Lower lobe of right lung (tissue), 2 donors: ENCODE measurements at regions not wholly inside any gene's neighbourhood (a gene's known extent, or its start where the extent isn't known, plus 50 kb on each side); places are given as distances from the start of the nearest gene placed in this dataset.

Experiments used
- ATAC-seq, 2 donors: fragments of 200-7000 bp; cut with Tn5 transposase; one replicate each; pipeline ENCODE4 v1.9.1; 2020 to 2022; ENCODE audit warnings: mild to moderate bottlenecking in 2 of 2, moderate library complexity in 2 of 2
- DNase-seq: peaks from one replicate; pipeline ENCODE4 v3.0.0-alpha.2; 2020
- H3K27ac ChIP-seq: fragments of 200-600 bp; one replicate; pipeline ENCODE4 v1.8.0; 2022
- H3K27me3 ChIP-seq: fragments of 200-600 bp; one replicate; pipeline ENCODE4 v1.8.0; 2022; ENCODE audit warnings: low read depth
- H3K36me3 ChIP-seq: fragments of 200-600 bp; one replicate; pipeline ENCODE4 v1.8.0; 2022; ENCODE audit warnings: mild to moderate bottlenecking
- H3K4me1 ChIP-seq: fragments of 200-600 bp; one replicate; pipeline ENCODE4 v1.8.0; 2022
- H3K4me3 ChIP-seq: fragments of 200-600 bp; one replicate; pipeline ENCODE4 v1.8.0; 2022; ENCODE audit warnings: mild to moderate bottlenecking
- H3K9me3 ChIP-seq: fragments of 200-600 bp; one replicate; pipeline ENCODE4 v1.8.0; 2022
- intact Hi-C: fragments of 100-400 bp; cut with DNase I; formaldehyde crosslinking; loops from one replicate; pipeline ENCODE4 v1.11.0; 2022
- TF ChIP-seq, protein P1 (sequence below): fragments of 200-600 bp; IDR thresholded peaks from one replicate; pipeline ENCODE4 v1.8.0; 2022; ENCODE audit warnings: antibody characterized with exemption, mild to moderate bottlenecking
- donor health status: DM: no; HTN: yes; CAD: no; lungs with severe emphysema.

DNA sequence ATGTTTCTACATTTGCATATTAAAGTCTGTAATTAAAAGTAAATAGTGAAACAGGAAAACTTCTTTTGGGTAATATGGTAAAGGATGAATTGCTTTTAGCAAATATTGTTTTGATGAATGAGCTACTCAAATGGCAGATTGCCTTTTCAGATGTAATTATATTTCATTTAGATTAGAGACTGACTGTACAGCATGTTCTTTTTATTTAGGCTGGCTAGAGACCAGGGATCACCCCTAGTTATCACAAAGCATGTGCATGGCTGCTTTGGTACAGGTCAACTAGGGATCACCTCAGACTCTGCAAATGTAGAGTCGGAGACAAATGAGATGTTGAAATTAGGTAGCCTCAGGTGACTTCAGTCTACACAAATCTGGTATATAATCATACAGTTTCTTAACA lies 214.9 kb upstream of the SEMA6A start:
- ATAC-seq (no peak), DNase-seq (no peak)
- Histone ChIP-seq H3K4me1 (no peaks in the 10 kb centered on the region), H3K27ac (no peak overlapping the region), H3K9me3 (no peaks in the 10 kb centered on the region), H3K27me3 (no peaks in the 10 kb centered on the region), H3K36me3 (no peaks in the 10 kb centered on the region), H3K4me3 (no peak overlapping the region)
- TF ChIP-seq, protein P1, sequence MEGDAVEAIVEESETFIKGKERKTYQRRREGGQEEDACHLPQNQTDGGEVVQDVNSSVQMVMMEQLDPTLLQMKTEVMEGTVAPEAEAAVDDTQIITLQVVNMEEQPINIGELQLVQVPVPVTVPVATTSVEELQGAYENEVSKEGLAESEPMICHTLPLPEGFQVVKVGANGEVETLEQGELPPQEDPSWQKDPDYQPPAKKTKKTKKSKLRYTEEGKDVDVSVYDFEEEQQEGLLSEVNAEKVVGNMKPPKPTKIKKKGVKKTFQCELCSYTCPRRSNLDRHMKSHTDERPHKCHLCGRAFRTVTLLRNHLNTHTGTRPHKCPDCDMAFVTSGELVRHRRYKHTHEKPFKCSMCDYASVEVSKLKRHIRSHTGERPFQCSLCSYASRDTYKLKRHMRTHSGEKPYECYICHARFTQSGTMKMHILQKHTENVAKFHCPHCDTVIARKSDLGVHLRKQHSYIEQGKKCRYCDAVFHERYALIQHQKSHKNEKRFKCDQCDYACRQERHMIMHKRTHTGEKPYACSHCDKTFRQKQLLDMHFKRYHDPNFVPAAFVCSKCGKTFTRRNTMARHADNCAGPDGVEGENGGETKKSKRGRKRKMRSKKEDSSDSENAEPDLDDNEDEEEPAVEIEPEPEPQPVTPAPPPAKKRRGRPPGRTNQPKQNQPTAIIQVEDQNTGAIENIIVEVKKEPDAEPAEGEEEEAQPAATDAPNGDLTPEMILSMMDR: no peak
- intact Hi-C loops: no loop called here

DNA sequence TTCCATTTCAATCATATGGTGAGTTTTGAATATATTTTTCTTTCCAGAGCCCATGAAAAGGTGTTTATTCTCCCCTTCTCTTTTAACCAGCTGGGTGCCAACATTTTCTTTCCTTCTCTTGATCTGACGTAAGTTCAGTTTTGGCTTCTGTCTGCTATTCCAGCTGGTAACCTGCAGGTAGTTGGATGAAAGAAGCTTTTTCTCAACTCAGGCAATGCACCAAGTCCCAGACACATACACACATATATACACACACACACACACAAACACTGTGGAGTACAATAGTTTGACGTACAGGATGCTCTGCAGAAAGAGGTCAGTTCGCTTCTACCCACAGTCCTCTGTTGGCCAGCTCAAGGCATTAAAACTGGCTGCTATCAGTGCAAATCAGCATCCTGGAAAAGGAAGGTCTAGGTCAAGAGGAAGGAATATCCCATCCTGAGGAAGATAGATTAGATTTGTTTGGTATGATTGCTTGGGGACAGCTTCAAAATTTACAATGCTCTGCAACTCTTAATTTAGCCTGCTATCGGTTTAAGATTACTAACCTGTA lies 214.3 kb upstream of the SEMA6A start:
- H3K27ac ChIP-seq: no peak overlapping the region
- H3K36me3 ChIP-seq: no peaks in the 10 kb centered on the region
- H3K27me3 ChIP-seq: no peaks in the 10 kb centered on the region
- no peak for DNase-seq
- intact Hi-C loops: no loop called here
- no peak overlapping the region for H3K4me3 ChIP-seq
- no peaks in the 10 kb centered on the region for H3K9me3 ChIP-seq
- TF ChIP-seq, protein P1: no peak
- ATAC-seq: peak; percentile 53 to 66
- H3K4me1 ChIP-seq: no peaks in the 10 kb centered on the region

- Histone ChIP-seq H3K4me3 (no peak overlapping the region), H3K4me1 (no peaks in the 10 kb centered on the region), H3K27me3 (no peaks in the 10 kb centered on the region), H3K36me3 (no peaks in the 10 kb centered on the region), H3K27ac (no peak overlapping the region), H3K9me3 (no peaks in the 10 kb centered on the region)
- TF ChIP-seq, protein P1: no peak
- no peak for DNase-seq
- ATAC-seq: no peak
- intact Hi-C loops: no loop called here
Observed at GRCh38 chr5:116787570-116787969, 212.9 kb upstream of the SEMA6A start.

GRCh38 chr5:116785106-116785505 lies 210.5 kb upstream of the SEMA6A start:
- Histone ChIP-seq H3K9me3 (no peaks in the 10 kb centered on the region), H3K27ac (no peak overlapping the region), H3K4me1 (no peaks in the 10 kb centered on the region), H3K36me3 (no peaks in the 10 kb centered on the region), H3K27me3 (no peaks in the 10 kb centered on the region), H3K4me3 (no peak overlapping the region)
- no peak for DNase-seq
- no peak for ATAC-seq
- TF ChIP-seq, protein P1: no peak
- intact Hi-C loops: no loop called here

- Histone ChIP-seq H3K27ac (no peak overlapping the region), H3K4me1 (no peaks in the 10 kb centered on the region), H3K27me3 (no peaks in the 10 kb centered on the region), H3K4me3 (no peak overlapping the region), H3K36me3 (no peaks in the 10 kb centered on the region), H3K9me3 (no peaks in the 10 kb centered on the region)
- no peak for ATAC-seq
- TF ChIP-seq, protein P1: no peak
- DNase-seq: no peak
- intact Hi-C loops: no loop called here
Observed at GRCh38 chr5:116779846-116780245, 205.2 kb upstream of the SEMA6A start.
